ENCODE measurements at regions not wholly inside any gene's neighbourhood (a gene's known extent, or its start where the extent isn't known, plus 50 kb on each side); places are given as distances from the start of the nearest gene placed in this dataset.

GRCh38 chr7:41792120-41792519 lies 89.2 kb upstream of the INHBA start:
- no peak overlapping the region for H3K4me3 ChIP-seq (ENCODE audit: low read depth, low read length)
- no peak for TF ChIP-seq CTCF (conservative IDR thresholded peaks at IDR 0.05; ENCODE audit: low read depth, low read length)
- no peak for DNase-seq (ENCODE audit: low read depth)

DNA sequence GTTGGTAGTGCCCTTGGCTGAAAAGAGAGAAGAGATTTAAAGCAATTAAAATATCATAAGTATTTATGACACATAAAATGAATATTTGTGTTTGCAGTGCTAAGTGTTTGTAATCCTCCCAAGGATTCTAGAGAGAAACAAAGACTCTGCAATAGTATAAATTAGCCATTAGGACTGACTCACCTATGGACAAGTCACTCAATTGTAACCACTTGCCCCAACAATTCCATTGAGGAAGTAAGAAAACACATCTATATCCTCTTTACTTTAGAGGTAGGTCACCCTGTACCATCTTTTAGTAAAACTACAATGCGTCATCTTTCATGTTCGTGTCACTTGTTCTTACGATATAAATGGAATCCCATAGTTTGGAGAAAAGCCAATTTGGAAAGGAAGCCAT lies 85.7 kb upstream of the INHBA start:
- H3K4me3 ChIP-seq (ENCODE audit: low read depth, low read length), result no peak overlapping the region
- TF ChIP-seq CTCF (conservative IDR thresholded peaks at IDR 0.05; ENCODE audit: low read depth, low read length), result no peak
- peak; percentile 37 for DNase-seq (ENCODE audit: low read depth)

GRCh38 chr7:41787651-41788350 lies 84.9 kb upstream of the INHBA start:
- TF ChIP-seq CTCF (conservative IDR thresholded peaks at IDR 0.05; ENCODE audit: low read depth, low read length), result no peak
- H3K4me3 ChIP-seq (ENCODE audit: low read depth, low read length), result no peak overlapping the region
- no peak for DNase-seq (ENCODE audit: low read depth)

- no peak for DNase-seq (ENCODE audit: low read depth)
- no peak for TF ChIP-seq CTCF (conservative IDR thresholded peaks at IDR 0.05; ENCODE audit: low read depth, low read length)
- no peak overlapping the region for H3K4me3 ChIP-seq (ENCODE audit: low read depth, low read length)
Measured at GRCh38 chr7:41786944-41787343, 84.1 kb upstream of the INHBA start.

GRCh38 chr7:41786404-41786803 lies 83.5 kb upstream of the INHBA start:
- no peak for DNase-seq (ENCODE audit: low read depth)
- H3K4me3 ChIP-seq (ENCODE audit: low read depth, low read length), result no peak overlapping the region
- TF ChIP-seq CTCF (conservative IDR thresholded peaks at IDR 0.05; ENCODE audit: low read depth, low read length), result no peak

- no peak overlapping the region for H3K4me3 ChIP-seq (ENCODE audit: low read depth, low read length)
- no peak for DNase-seq (ENCODE audit: low read depth)
- no peak for TF ChIP-seq CTCF (conservative IDR thresholded peaks at IDR 0.05; ENCODE audit: low read depth, low read length)
Measured at GRCh38 chr7:41785840-41786239, 83.0 kb upstream of the INHBA start.

DNA sequence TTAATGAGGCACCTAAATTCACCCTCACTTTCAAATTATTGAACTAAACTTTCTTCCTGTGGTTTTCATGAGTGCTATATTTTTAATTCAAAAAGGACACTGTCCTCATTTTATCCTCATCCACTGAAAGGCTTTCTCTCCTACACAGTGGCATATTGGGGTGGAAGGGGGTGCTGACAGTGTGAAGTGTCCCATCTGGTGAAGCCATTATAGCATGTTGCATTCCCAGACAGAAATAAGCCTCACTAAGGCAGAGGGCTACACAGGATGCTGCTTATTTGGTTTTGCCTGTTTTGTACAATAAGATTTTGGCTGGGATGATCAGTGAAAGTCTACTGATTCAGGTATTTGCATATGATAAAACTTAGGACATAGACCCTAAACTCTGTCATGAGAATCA lies 82.4 kb upstream of the INHBA start:
- H3K4me3 ChIP-seq (ENCODE audit: low read depth, low read length), result no peak overlapping the region
- TF ChIP-seq CTCF (conservative IDR thresholded peaks at IDR 0.05; ENCODE audit: low read depth, low read length), result no peak
- DNase-seq (ENCODE audit: low read depth), result no peak

All from epithelial cell of proximal tubule (primary cell).